Tibial nerve (tissue), 4 donors: ENCODE measurements at regions not wholly inside any gene's neighbourhood (a gene's known extent, or its start where the extent isn't known, plus 50 kb on each side); places are given as distances from the start of the nearest gene placed in this dataset.

Experiments
- DNase-seq, 2 donors: peaks; one replicate each; pipeline ENCODE4 v3.0.0-alpha.2; 2019; ENCODE audit warnings: low spot score in 2 of 2
- H3K27ac ChIP-seq, 4 donors: fragments of 200-600 bp; sonication (generic) in 3 of 4; one replicate each; pipeline ENCODE4 v1.5.1; 2017 to 2019; ENCODE audit warnings: mild to moderate bottlenecking in 1 of 4
- H3K27me3 ChIP-seq, 2 donors: fragments of 200-600 bp; sonication (generic) in 1 of 2; one replicate each; pipeline versions ENCODE4 v1.5.1 to v1.6.0; 2017 to 2019
- H3K36me3 ChIP-seq, 3 donors: fragments of 200-600 bp; sonication (generic); one replicate each; pipeline ENCODE4 v1.5.1; 2018 to 2019
- H3K4me1 ChIP-seq, 4 donors: fragments of 200-600 bp; sonication (generic) in 3 of 4; one replicate each; pipeline ENCODE4 v1.5.1; 2017 to 2019
- H3K4me3 ChIP-seq, 4 donors: fragments of 200-600 bp; sonication (generic) in 3 of 4; one replicate each; pipeline ENCODE4 v1.5.1; 2017 to 2019; ENCODE audit warnings: mild to moderate bottlenecking in 1 of 4, moderate library complexity in 1 of 4
- H3K9me3 ChIP-seq, 4 donors: fragments of 200-600 bp; sonication (generic) in 3 of 4; one replicate each; pipeline ENCODE4 v1.5.1; 2017 to 2019
- EP300 ChIP-seq, 2 donors: sonication (generic); formaldehyde crosslinking; IDR thresholded peaks; one replicate each; pipeline ENCODE4 v1.6.1; 2017; ENCODE audit warnings: antibody characterized with exemption in 2 of 2, mild to moderate bottlenecking in 1 of 2
- POLR2A ChIP-seq, 2 donors: fragments of 450-650 bp; IDR thresholded peaks; one replicate each; pipeline ENCODE4 v1.6.1; 2017; ENCODE audit warnings: antibody characterized with exemption in 2 of 2, mild to moderate bottlenecking in 2 of 2, moderate library complexity in 2 of 2
- WGBS, 2 donors: methylation state at CpG; one replicate each; pipeline ENCODE4 v1.1.5; 2018; 5-methylcytosine and 5-hydroxymethylcytosine counted together
- TF ChIP-seq, protein P1 (sequence below), 5 experiments: fragments of 200-600 bp in 3 of 5; fragments of 450-650 bp in 2 of 5; sonication (generic) in 3 of 5; IDR thresholded peaks; one replicate each; pipeline ENCODE4 v1.5.1; 2016 to 2019; ENCODE audit warnings: antibody characterized with exemption in 5 of 5, mild to moderate bottlenecking in 3 of 5, moderate library complexity in 2 of 5

DNA sequence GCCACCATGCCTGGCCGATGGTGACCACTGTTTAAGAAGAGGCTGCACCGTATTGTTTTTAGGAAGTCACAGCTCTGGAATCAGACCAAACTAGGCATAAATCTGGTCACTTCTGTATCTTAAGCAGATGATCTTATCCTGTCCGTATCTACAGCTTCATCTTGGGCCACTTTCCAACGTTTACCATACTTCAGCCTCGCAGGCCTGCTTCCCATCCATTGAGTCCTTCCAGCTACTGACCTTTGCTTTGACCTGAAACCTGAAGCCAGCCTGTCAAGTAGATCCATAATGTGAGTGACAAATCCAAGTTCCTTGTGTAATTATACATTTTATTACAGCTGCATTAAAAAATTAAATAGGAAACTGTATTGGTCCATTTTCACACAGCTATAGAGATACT, 1033.0 kb downstream of the CDH11 start:
- no peak for DNase-seq
- H3K4me3 ChIP-seq = no peak overlapping the region
- no peak for TF ChIP-seq POLR2A (IDR thresholded peaks at IDR 0.05)
- no peak for TF ChIP-seq EP300 (IDR thresholded peaks at IDR 0.05)
- TF ChIP-seq, protein P1, sequence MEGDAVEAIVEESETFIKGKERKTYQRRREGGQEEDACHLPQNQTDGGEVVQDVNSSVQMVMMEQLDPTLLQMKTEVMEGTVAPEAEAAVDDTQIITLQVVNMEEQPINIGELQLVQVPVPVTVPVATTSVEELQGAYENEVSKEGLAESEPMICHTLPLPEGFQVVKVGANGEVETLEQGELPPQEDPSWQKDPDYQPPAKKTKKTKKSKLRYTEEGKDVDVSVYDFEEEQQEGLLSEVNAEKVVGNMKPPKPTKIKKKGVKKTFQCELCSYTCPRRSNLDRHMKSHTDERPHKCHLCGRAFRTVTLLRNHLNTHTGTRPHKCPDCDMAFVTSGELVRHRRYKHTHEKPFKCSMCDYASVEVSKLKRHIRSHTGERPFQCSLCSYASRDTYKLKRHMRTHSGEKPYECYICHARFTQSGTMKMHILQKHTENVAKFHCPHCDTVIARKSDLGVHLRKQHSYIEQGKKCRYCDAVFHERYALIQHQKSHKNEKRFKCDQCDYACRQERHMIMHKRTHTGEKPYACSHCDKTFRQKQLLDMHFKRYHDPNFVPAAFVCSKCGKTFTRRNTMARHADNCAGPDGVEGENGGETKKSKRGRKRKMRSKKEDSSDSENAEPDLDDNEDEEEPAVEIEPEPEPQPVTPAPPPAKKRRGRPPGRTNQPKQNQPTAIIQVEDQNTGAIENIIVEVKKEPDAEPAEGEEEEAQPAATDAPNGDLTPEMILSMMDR (IDR thresholded peaks at IDR 0.05) = no peak
- WGBS, 2 donors = 81 to 94% methylated on average over 5 of the region's 5 CpGs
- no peaks in the 10 kb centered on the region for H3K9me3 ChIP-seq
- no peaks in the 10 kb centered on the region for H3K36me3 ChIP-seq
- no peak overlapping the region for H3K27ac ChIP-seq
- H3K27me3 ChIP-seq = no peaks in the 10 kb centered on the region
- no peaks in the 10 kb centered on the region for H3K4me1 ChIP-seq

DNA sequence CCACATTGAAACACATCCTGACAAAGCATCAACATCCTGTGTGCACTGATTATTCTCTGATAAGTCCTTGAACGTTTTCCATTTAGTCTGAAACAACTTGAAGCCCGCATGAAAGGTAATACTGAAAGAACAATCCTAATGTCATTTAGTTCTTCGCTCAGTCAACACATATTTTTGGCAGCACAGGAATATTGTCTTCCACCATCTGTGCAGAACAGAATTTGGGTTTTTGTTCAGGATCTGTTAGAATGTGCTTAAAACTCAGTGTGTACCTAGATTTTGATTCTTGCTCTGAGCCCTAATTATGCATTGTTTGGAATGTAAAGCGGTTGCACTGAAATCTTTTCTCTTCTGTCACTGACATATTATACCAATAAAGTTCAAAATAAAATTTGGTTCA, 1036.6 kb downstream of the CDH11 start:
- no peak for DNase-seq
- no peaks in the 10 kb centered on the region for H3K4me1 ChIP-seq
- H3K4me3 ChIP-seq = no peak overlapping the region
- 69 to 87% methylated on average over 4 of the region's 4 CpGs for WGBS, 2 donors
- no peaks in the 10 kb centered on the region for H3K9me3 ChIP-seq
- TF ChIP-seq, protein P1 (IDR thresholded peaks at IDR 0.05) = no peak
- TF ChIP-seq POLR2A (IDR thresholded peaks at IDR 0.05) (no peak), EP300 (IDR thresholded peaks at IDR 0.05) (no peak)
- no peaks in the 10 kb centered on the region for H3K36me3 ChIP-seq
- no peak overlapping the region for H3K27ac ChIP-seq
- no peaks in the 10 kb centered on the region for H3K27me3 ChIP-seq

DNA sequence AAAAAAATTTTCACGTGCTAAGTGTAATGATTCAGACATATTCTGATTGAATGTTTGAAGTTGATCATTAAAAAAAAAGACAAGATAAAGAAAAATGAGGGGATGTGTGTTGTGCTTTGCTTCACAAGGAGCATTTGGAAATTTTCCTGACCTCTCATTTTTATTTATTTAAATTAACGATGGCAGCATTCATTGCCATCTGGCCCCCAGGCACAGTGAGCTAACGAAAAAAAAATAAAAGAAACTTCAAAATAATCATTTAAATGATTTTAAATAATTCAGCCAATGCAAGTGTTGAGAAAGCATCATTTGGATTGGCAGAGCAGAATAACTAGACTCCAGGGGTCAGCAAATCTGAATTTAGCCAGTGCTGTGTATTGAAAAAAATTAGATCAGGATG, 1037.2 kb downstream of the CDH11 start:
- H3K9me3 ChIP-seq = no peaks in the 10 kb centered on the region
- WGBS, 2 donors = 75 to 79% methylated on average over 3 of the region's 3 CpGs
- no peak for DNase-seq
- H3K27me3 ChIP-seq = no peaks in the 10 kb centered on the region
- H3K27ac ChIP-seq = no peak overlapping the region
- TF ChIP-seq EP300 (IDR thresholded peaks at IDR 0.05) (no peak), POLR2A (IDR thresholded peaks at IDR 0.05) (no peak)
- TF ChIP-seq, protein P1 (IDR thresholded peaks at IDR 0.05) = no peak
- no peaks in the 10 kb centered on the region for H3K36me3 ChIP-seq
- no peaks in the 10 kb centered on the region for H3K4me1 ChIP-seq
- no peak overlapping the region for H3K4me3 ChIP-seq

DNA sequence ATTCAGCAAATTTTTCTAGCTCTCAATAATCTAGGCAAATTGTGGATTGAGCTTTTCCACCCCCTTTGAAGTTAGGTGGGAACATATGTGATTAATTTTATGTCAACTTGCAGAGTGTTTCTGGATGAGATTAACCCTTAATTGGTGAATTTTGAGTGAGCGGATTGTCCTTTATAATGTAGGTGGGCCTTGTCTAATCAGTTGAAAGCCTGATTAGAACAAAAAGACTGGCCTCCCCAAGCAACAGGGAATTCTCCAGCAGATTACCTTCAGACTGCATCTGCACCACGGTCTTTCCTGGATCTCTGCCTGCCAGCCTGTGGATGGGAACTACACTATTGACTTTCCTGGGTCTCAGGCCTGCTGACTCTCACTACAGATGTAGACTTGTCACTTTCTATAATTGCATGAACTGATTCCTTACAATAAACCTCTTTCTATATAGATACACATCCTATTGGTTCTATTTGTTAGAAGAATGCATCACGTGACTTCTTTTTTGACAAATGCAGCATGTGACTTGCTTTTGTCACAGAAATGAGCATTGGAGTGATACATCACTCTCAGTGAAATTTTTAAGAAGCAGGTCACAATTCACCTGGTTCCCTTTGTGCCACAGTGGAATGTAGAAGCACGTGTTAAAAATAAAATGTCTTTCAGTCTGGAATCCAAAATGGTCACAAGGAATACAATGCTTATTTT, 1038.3 kb downstream of the CDH11 start:
- WGBS, 2 donors = 89 to 91% methylated on average over 4 of the region's 4 CpGs
- H3K27ac ChIP-seq = no peak overlapping the region
- TF ChIP-seq EP300 (IDR thresholded peaks at IDR 0.05) (no peak), POLR2A (IDR thresholded peaks at IDR 0.05) (no peak)
- TF ChIP-seq, protein P1 (IDR thresholded peaks at IDR 0.05) = no peak

DNA sequence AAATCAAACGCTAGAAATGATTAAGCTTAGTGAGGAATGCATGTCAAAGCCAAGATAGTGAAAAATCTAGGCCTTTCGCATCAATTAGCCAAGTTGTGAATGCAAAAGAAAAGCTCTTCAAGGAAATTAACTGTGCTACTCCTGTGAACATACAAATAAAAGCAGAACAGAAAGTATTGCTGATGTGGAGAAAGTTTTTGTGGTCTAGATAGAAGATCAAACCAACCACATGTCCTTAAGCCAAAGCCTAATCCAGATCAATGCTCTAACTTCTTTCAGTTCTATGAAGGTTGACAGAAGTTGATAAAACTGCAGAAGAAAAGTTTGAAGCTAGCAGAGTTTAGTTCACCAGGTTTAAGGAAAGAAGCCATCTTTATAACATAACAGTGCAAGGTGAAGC, 1044.6 kb downstream of the CDH11 start:
- Histone ChIP-seq H3K4me3 (no peak overlapping the region), H3K27me3 (no peaks in the 10 kb centered on the region), H3K27ac (no peak overlapping the region), H3K4me1 (no peaks in the 10 kb centered on the region), H3K36me3 (no peaks in the 10 kb centered on the region), H3K9me3 (no peaks in the 10 kb centered on the region)
- no peak for DNase-seq
- TF ChIP-seq, protein P1 (IDR thresholded peaks at IDR 0.05) = no peak
- TF ChIP-seq EP300 (IDR thresholded peaks at IDR 0.05) (no peak), POLR2A (IDR thresholded peaks at IDR 0.05) (no peak)
- 90 to 95% methylated on average over 2 of the region's 2 CpGs for WGBS, 2 donors

More for the DNA sequence above, 1038.3 kb downstream of the CDH11 start:
- no peaks in the 10 kb centered on the region for H3K27me3 ChIP-seq
- H3K4me3 ChIP-seq = no peak overlapping the region
- no peaks in the 10 kb centered on the region for H3K36me3 ChIP-seq
- H3K9me3 ChIP-seq = no peaks in the 10 kb centered on the region
- DNase-seq = no peak
- no peaks in the 10 kb centered on the region for H3K4me1 ChIP-seq
